ENCODE measurements at regions not wholly inside any gene's neighbourhood (a gene's known extent, or its start where the extent isn't known, plus 50 kb on each side); places are given as distances from the start of the nearest gene placed in this dataset.

GRCh38 chr2:133748007-133748700 is 179.9 kb upstream of the NCKAP5 start:
- no peaks in the 10 kb centered on the region for H3K9me1 ChIP-seq (ENCODE audit: control insufficient read depth, insufficient read depth, low read length)
- H3K27ac ChIP-seq (ENCODE audit: extremely low read depth, low read depth, low read length), result no peak overlapping the region
- H3K79me2 ChIP-seq (ENCODE audit: control insufficient read depth, insufficient read depth, low read length), result no peaks in the 10 kb centered on the region
- H3K9ac ChIP-seq (ENCODE audit: insufficient read depth in 1 of 2, low read depth in 2 of 2, low read length in 2 of 2), result no peak overlapping the region
- TF ChIP-seq, protein P1, sequence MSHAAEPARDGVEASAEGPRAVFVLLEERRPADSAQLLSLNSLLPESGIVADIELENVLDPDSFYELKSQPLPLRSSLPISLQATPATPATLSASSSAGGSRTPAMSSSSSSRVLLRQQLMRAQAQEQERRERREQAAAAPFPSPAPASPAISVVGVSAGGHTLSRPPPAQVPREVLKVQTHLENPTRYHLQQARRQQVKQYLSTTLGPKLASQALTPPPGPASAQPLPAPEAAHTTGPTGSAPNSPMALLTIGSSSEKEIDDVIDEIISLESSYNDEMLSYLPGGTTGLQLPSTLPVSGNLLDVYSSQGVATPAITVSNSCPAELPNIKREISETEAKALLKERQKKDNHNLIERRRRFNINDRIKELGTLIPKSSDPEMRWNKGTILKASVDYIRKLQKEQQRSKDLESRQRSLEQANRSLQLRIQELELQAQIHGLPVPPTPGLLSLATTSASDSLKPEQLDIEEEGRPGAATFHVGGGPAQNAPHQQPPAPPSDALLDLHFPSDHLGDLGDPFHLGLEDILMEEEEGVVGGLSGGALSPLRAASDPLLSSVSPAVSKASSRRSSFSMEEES (CRISPR knock-in tag; IDR thresholded peaks at IDR 0.05), result no peak
- TF ChIP-seq, protein P2, sequence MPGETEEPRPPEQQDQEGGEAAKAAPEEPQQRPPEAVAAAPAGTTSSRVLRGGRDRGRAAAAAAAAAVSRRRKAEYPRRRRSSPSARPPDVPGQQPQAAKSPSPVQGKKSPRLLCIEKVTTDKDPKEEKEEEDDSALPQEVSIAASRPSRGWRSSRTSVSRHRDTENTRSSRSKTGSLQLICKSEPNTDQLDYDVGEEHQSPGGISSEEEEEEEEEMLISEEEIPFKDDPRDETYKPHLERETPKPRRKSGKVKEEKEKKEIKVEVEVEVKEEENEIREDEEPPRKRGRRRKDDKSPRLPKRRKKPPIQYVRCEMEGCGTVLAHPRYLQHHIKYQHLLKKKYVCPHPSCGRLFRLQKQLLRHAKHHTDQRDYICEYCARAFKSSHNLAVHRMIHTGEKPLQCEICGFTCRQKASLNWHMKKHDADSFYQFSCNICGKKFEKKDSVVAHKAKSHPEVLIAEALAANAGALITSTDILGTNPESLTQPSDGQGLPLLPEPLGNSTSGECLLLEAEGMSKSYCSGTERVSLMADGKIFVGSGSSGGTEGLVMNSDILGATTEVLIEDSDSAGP (CRISPR knock-in tag; IDR thresholded peaks at IDR 0.05), result no peak
- TF ChIP-seq SNIP1 (IDR thresholded peaks at IDR 0.05; ENCODE audit: low read depth) (no peak), NEUROD1 (IDR thresholded peaks at IDR 0.05; ENCODE audit: borderline replicate concordance, low read depth, low read length, partially characterized antibody) (no peak), KDM1A (IDR thresholded peaks at IDR 0.05) (no peak), ZNF695 (CRISPR knock-in tag; IDR thresholded peaks at IDR 0.05) (no peak)
- no peak overlapping the region for H3K4me2 ChIP-seq (ENCODE audit: insufficient read depth, low read length)
- ChIA-PET CTCF (ENCODE audit: low intra/inter-chr PET ratio) (no interaction called here), POLR2A (no interaction called here)
- H3K4me1 ChIP-seq (replicated peaks in 1 of 2; ENCODE audit: control insufficient read depth in 2 of 2, insufficient read depth in 2 of 2, low read length in 2 of 2), result no peaks in the 10 kb centered on the region
- in situ Hi-C loops (cut with MboI) (no loop called here), intact Hi-C loops (cut with micrococcal nuclease) (no loop called here)
- FAIRE-seq, result no peak
- H4K20me1 ChIP-seq (replicated peaks; ENCODE audit: control insufficient read depth, insufficient read depth, low read length), result no peaks in the 10 kb centered on the region
- no peak overlapping the region for H3K4me3 ChIP-seq
- H3K36me3 ChIP-seq (ENCODE audit: control insufficient read depth, insufficient read depth, low read length), result no peaks in the 10 kb centered on the region
- WGBS (ENCODE audit: insufficient coverage, low coverage, missing lambda C conversion rate), result 0% methylated on average over 3 of the region's 3 CpGs
- no TSS peak for BruUV-seq (replicated peaks)
- H3K9me3 ChIP-seq (replicated peaks; ENCODE audit: control insufficient read depth, insufficient read depth, low read depth, low read length), result no peaks in the 10 kb centered on the region
- H3K27me3 ChIP-seq (ENCODE audit: control insufficient read depth in 2 of 2, insufficient read depth in 2 of 2, low read length in 2 of 2), result no peaks in the 10 kb centered on the region
- H2AFZ ChIP-seq (ENCODE audit: low read depth, low read length), result no peak overlapping the region
- no peak for DNase-seq (ENCODE audit: extremely low read depth in 1 of 4, low spot score in 3 of 4)
- no peak for ATAC-seq
